AG04449 (cell line): ENCODE measurements at regions not wholly inside any gene's neighbourhood (a gene's known extent, or its start where the extent isn't known, plus 50 kb on each side); places are given as distances from the start of the nearest gene placed in this dataset.
"Not testable (repeated sequence)": the region's sequence is repeated elsewhere in the genome, so short reads cannot be mapped to it uniquely, and the experiment has no call there.

ENCODE experiments used
- CTCF ChIA-PET: fragments of 350-600 bp; formaldehyde crosslinking; extraction: SDS; loops from one replicate; lab custom pipeline; 2021; ENCODE audit warnings: antibody characterized with exemption; lab: Yijun Ruan, JAX
- POLR2A ChIA-PET: fragments of 400-600, 350-600 bp; formaldehyde crosslinking; extraction: SDS; loops from one replicate; lab custom pipeline; 2020; ENCODE audit warnings: antibody characterized with exemption, inconsistent platforms; lab: Yijun Ruan, JAX
- DNase-seq: peaks from one replicate; pipeline ENCODE4 v3.0.0-alpha.2; 2010; ENCODE audit warnings: low read depth, low spot score
- H3K4me3 ChIP-seq: 2 replicates; pipeline ENCODE4 v1.5.1; 2011; ENCODE audit warnings: low read depth, mild to moderate bottlenecking, control low read depth, low read length
- TF ChIP-seq, protein P1 (sequence below): IDR thresholded peaks from one replicate; pipeline ENCODE4 v1.5.1; 2011; ENCODE audit warnings: mild to moderate bottlenecking, moderate library complexity, low read length, control low read depth, inconsistent platforms; ENCODE audit not compliant: insufficient read depth; ENCODE audit errors: missing control alignments

DNA sequence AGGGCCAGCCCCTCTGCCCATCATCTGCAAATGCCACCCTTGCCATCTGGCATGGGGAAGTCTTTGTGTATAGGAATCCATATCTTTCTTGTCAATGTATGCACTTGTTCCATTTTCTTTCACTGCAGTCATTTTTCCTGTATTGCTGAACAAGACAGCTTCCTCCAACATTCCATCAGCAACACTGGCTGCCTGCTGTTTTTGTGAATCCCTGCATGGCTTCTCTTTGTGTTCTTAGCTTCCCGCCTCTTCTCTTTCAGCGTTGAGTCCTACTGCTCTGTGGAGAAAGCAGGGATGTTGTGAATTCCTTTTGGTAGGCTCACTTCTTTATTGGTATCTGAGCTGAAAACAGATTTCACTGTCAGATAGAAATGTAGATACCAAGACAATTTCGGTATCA, 150.0 kb downstream of the LPIN1 start:
- CTCF ChIA-PET, result interaction anchor here (0.9 kb wide), 1 partner anchor 33 kb away, joined by 3 read pairs; no protein-coding TSS in a partner anchor
- POLR2A ChIA-PET, result no interaction called here
- no peak overlapping the region for H3K4me3 ChIP-seq
- no peak for DNase-seq
- TF ChIP-seq, protein P1, sequence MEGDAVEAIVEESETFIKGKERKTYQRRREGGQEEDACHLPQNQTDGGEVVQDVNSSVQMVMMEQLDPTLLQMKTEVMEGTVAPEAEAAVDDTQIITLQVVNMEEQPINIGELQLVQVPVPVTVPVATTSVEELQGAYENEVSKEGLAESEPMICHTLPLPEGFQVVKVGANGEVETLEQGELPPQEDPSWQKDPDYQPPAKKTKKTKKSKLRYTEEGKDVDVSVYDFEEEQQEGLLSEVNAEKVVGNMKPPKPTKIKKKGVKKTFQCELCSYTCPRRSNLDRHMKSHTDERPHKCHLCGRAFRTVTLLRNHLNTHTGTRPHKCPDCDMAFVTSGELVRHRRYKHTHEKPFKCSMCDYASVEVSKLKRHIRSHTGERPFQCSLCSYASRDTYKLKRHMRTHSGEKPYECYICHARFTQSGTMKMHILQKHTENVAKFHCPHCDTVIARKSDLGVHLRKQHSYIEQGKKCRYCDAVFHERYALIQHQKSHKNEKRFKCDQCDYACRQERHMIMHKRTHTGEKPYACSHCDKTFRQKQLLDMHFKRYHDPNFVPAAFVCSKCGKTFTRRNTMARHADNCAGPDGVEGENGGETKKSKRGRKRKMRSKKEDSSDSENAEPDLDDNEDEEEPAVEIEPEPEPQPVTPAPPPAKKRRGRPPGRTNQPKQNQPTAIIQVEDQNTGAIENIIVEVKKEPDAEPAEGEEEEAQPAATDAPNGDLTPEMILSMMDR, result no peak

DNA sequence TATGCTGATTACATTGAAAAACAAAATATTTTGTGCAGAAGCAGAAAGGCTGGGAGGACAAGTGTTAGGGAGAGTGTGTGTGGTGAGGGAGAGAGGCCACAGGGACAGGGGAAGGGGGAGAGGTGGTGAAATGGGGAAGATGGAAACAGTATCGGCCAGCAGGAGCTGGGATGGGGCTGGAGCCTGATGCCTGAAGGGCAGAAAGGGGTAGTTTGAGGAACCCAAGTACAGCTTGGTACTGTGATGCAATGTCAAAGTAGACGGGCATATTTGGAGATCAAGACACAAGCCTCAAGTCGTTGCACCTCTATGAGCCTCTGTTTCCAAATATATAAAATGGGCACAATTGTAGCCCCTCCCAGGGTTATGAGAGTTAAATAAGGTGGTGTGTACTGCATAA, 152.1 kb downstream of the LPIN1 start:
- ChIA-PET CTCF (no interaction called here), POLR2A (no interaction called here)
- TF ChIP-seq, protein P1, result no peak
- no peak for DNase-seq
- H3K4me3 ChIP-seq, result no peak overlapping the region

DNA sequence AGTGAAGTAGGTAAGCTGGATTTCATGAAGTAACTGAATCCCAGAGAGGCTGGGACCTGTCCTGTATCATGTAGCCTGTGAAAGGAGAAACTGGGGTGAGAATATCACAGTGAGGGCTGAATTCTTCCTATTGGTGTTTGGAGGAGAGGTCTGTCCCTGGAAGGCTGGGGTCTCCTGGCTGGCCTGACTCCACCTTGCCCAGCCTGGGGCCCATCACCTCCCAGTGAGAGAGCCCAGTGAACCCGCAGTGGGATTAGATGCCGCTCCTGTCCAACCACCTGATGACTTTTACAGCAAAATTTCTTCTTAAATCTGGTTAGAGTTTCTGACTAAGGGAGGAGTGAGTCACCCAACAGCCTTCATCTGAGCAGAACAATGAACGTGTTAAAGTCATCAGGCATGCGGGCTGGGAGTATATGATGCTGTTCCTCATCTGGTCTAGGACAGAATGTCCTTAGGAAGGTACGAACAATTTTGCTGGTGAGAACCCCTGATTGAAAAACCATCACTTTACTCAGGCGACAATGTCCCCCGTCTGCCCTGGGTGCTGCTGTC, 152.9 kb downstream of the LPIN1 start:
- peak; percentile 23 for DNase-seq
- ChIA-PET POLR2A (no interaction called here), CTCF (interaction anchor here (1.0 kb wide), 1 partner anchor 9 kb away, joined by 5 read pairs; no protein-coding TSS in a partner anchor)
- no peak overlapping the region for H3K4me3 ChIP-seq
- TF ChIP-seq, protein P1, result no peak

DNA sequence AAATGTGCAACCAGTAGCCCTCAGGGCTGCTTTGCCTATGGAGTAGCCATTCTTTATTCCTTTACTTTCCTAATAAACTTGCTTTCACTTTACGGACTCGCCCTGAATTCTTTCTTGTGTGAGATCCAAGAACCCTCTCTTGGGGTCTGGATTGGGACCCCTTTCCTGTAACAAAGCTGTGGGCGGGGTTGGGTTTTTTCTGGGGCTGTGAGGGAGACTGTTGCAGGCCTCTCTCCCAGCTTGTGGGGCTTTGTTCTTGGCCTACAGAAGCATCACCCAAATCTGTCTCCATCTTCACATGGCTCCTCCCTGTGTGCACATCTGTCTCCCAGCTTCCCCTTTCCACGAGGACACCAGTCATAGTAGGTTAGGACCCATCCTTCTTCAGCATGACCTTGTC, 154.5 kb downstream of the LPIN1 start:
- CTCF ChIA-PET, DNase-seq, POLR2A ChIA-PET: not testable (repeated sequence)

DNA sequence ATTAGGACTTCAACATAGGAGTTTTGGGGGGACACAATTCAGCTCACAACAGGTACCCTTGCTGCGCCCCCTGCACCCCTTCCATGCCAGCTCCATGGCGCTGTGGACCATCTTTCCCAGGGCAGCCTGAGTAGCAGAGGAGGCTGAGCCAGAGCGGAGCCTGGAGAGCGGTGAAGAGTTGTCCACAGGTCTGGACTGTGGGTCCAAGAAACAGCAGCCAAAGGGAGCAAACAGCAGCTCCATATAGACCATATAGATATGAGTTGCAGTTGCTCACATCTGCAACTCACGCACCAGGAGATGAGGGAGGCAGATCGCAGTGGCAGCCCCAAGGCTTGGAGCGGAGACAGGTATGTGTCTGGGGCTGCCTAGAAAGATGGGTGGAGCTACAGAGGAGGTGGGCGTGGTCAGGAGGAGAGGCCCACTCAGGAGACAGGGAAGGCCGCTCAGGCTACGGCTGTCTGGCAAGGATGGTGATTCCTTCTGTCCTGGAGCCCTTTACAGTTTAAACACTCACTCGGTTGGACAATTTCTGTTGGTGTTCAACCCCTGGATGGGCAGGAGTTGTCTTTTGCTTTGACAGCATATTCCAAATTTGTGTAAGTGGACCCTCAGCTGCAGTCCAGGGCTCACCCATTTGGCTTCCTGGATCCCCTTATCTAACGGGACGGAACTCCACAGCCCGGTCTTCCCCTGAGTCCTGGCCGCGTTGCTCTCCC, 155.1 kb downstream of the LPIN1 start:
- no peak for DNase-seq
- TF ChIP-seq, protein P1, result no peak
- H3K4me3 ChIP-seq, result no peak overlapping the region
- POLR2A ChIA-PET, result no interaction called here
- CTCF ChIA-PET, result no interaction called here

More for the DNA sequence above, 154.5 kb downstream of the LPIN1 start:
- H3K4me3 ChIP-seq, result not testable (repeated sequence)

DNA sequence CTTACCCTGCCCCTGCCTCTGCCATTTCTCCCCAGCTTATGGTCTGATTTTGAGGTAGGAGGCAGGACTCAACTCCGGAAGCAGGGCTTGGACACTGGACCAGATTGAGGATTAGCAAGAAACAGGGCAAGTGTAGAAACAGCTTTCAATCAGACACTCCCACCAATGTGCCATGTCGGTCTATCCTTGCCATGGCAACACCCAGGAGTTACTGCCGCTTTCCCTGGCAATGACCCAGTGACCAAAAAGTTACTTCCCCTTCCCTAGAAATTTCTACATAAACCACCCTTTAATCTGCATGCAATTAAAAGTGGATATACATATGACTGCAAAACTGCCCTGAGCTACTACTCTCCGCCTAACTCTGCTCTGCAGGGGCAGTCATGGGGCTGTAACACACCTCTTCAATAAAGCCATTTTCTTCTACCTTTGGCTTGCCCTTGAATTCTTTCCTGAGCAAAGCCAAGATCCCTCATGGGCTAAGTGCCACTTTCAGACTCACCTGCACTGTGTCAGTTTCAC, 156.7 kb downstream of the LPIN1 start:
- H3K4me3 ChIP-seq, result no peak overlapping the region
- POLR2A ChIA-PET, result no interaction called here
- DNase-seq, result no peak
- CTCF ChIA-PET, result no interaction called here
- TF ChIP-seq, protein P1, result no peak
